A549 (cell line): ENCODE measurements at regions not wholly inside any gene's neighbourhood (a gene's known extent, or its start where the extent isn't known, plus 50 kb on each side); places are given as distances from the start of the nearest gene placed in this dataset.

ENCODE experiments used
- ATAC-seq, 2 experiments: fragments of 200-7000 bp in 1 of 2; fragments of >200 bp in 1 of 2; cut with Nextera tagmentation in 1 of 2; cut with Tn5 transposase in 1 of 2; 3 replicates each; pipeline versions ENCODE4 v1.8.0 to v1.9.1; 2018 to 2020; ENCODE audit warnings: mild to moderate bottlenecking in 1 of 2, moderate library complexity in 1 of 2
- CTCF ChIA-PET: fragments of 300-600 bp; sonication (Branson Sonifier 250); formaldehyde crosslinking; extraction: SDS; loops from one replicate; lab custom pipeline; 2021; ENCODE audit warnings: antibody characterized with exemption, inconsistent platforms; lab: Yijun Ruan, JAX
- POLR2A ChIA-PET: fragments of 350-600 bp; formaldehyde crosslinking; extraction: SDS; loops from one replicate; lab custom pipeline; 2021; ENCODE audit warnings: antibody characterized with exemption, inconsistent platforms; lab: Yijun Ruan, JAX
- DNase-seq, 2 experiments: peaks; one replicate each; pipeline versions ENCODE4 v3.0.0 to v3.0.0-alpha.2; 2011 to 2016; ENCODE audit warnings: low read depth in 1 of 2, low spot score in 1 of 2
- FAIRE-seq: peaks from 2 replicates; lab custom pipeline; 2011; peaks lifted over from hg19 to GRCh38; lab: Jason Lieb, UNC
- H3K27ac ChIP-seq, 2 experiments: fragments of >200 bp; sonication (Bioruptor Twin); formaldehyde crosslinking; 3 replicates each; pipeline ENCODE4 v1.5.1; 2016 to 2017
- H3K4me1 ChIP-seq: fragments of >200 bp; sonication (Bioruptor Twin); formaldehyde crosslinking; 3 replicates; pipeline ENCODE4 v1.6.1; 2016
- H3K4me2 ChIP-seq: fragments of >200 bp; sonication (Bioruptor Twin); formaldehyde crosslinking; 3 replicates; pipeline ENCODE4 v1.6.1; 2016
- H3K4me3 ChIP-seq: fragments of >200 bp; sonication (Bioruptor Twin); formaldehyde crosslinking; 3 replicates; pipeline ENCODE4 v1.5.1; 2016
- H3K9me3 ChIP-seq: fragments of >200 bp; sonication (Bioruptor Twin); formaldehyde crosslinking; 3 replicates; pipeline ENCODE4 v1.6.1; 2016
- CTCF ChIP-seq: fragments of >200 bp; sonication (Bioruptor Twin); formaldehyde crosslinking; IDR thresholded peaks from 3 replicates; pipeline ENCODE4 v1.5.1; 2016
- E2F6 ChIP-seq: IDR thresholded peaks from 2 replicates; pipeline ENCODE4 v1.6.1; 2012; ENCODE audit warnings: low read depth, borderline replicate concordance
- ELK1 ChIP-seq: fragments of 150-350 bp; IDR thresholded peaks from 2 replicates; pipeline ENCODE4 v1.6.1; 2014; ENCODE audit warnings: low read depth, mild to moderate bottlenecking, low read length
- GATA3 ChIP-seq: IDR thresholded peaks from 2 replicates; pipeline ENCODE4 v1.6.1; 2012; ENCODE audit warnings: borderline replicate concordance
- HDAC2 ChIP-seq: fragments of 200-600 bp; sonication (generic); IDR thresholded peaks from 2 replicates; pipeline ENCODE4 v1.6.1; 2016
- JUN ChIP-seq, 2 experiments: fragments of >200 bp; sonication (Bioruptor Twin); formaldehyde crosslinking; IDR thresholded peaks; 2 replicates in 1 of 2; 3 replicates in 1 of 2; pipeline ENCODE4 v1.6.1; 2016 to 2017
- JUNB ChIP-seq: fragments of >200 bp; sonication (Bioruptor Twin); formaldehyde crosslinking; IDR thresholded peaks from 2 replicates; pipeline ENCODE4 v1.6.1; 2016
- MYC ChIP-seq: IDR thresholded peaks from 2 replicates; pipeline ENCODE4 v1.6.1; 2012; ENCODE audit warnings: mild to moderate bottlenecking, inconsistent platforms, low read length, improper control_type of control experiment, borderline replicate concordance
- NFE2L2 ChIP-seq: fragments of 150-350 bp; conservative IDR thresholded peaks from 2 replicates; pipeline ENCODE4 v1.6.1; 2014; ENCODE audit warnings: low read length
- NPAS2 ChIP-seq: fragments of 250-450 bp; sonication (Bioruptor Pico); IDR thresholded peaks from 2 replicates; pipeline ENCODE4 v1.8.0; 2022; ENCODE audit warnings: mild to moderate bottlenecking, moderate library complexity, borderline replicate concordance
- PBX3 ChIP-seq: IDR thresholded peaks from 2 replicates; pipeline ENCODE4 v1.6.1; 2012
- POLR2A ChIP-seq: IDR thresholded peaks from 2 replicates; pipeline ENCODE4 v1.6.1; 2012; ENCODE audit warnings: mild to moderate bottlenecking, low read length
- POLR2AphosphoS2 ChIP-seq: conservative IDR thresholded peaks from 2 replicates; pipeline ENCODE4 v1.6.1; 2012; ENCODE audit warnings: low read length, improper control_type of control experiment, inconsistent platforms
- RNF2 ChIP-seq: fragments of 200-600 bp; sonication (generic); IDR thresholded peaks from 2 replicates; pipeline ENCODE4 v1.6.1; 2016; ENCODE audit warnings: low read depth, mild to moderate bottlenecking, antibody characterized with exemption, moderate library complexity, borderline replicate concordance
- SREBF2 ChIP-seq: fragments of 450-650 bp; IDR thresholded peaks from 2 replicates; pipeline ENCODE4 v1.6.1; 2014; ENCODE audit warnings: mild to moderate bottlenecking, moderate library complexity
- WGBS: methylation state at CpG from one replicate; pipeline ENCODE4 v1.1.6; 2017; ENCODE audit errors: missing lambda C conversion rate; 5-methylcytosine and 5-hydroxymethylcytosine counted together
- TF ChIP-seq, protein P1 (sequence below): fragments of 250-450 bp; sonication (Bioruptor Pico); IDR thresholded peaks from 2 replicates; pipeline ENCODE4 v1.5.0; 2021; ENCODE audit warnings: mild to moderate bottlenecking, moderate library complexity, borderline replicate concordance
- TF ChIP-seq, protein P2 (sequence below): fragments of 250-450 bp; sonication (Bioruptor Pico); IDR thresholded peaks from 2 replicates; pipeline ENCODE4 v1.5.0; 2020; ENCODE audit warnings: low read depth, mild to moderate bottlenecking, moderate library complexity

- ChIA-PET POLR2A (no interaction called here), CTCF (no interaction called here)
- Histone ChIP-seq H3K27ac (no peak overlapping the region), H3K9me3 (no peaks in the 10 kb centered on the region), H3K4me2 (no peak overlapping the region), H3K4me1 (no peaks in the 10 kb centered on the region), H3K4me3 (no peak overlapping the region)
- DNase-seq (no peak), FAIRE-seq (no peak), ATAC-seq (no peak)
- WGBS: 65% methylated on average over 2 of the region's 2 CpGs
- TF ChIP-seq SREBF2: no peak
- TF ChIP-seq PBX3: no peak
- TF ChIP-seq E2F6: no peak
- no peak for TF ChIP-seq MYC
- TF ChIP-seq JUNB: no peak
- no peak for TF ChIP-seq RNF2
- no peak for TF ChIP-seq NPAS2 (CRISPR knock-in tag)
- no peak for TF ChIP-seq GATA3
- no peak for TF ChIP-seq NFE2L2
- TF ChIP-seq POLR2AphosphoS2: no peak
- TF ChIP-seq JUN (IDR thresholded peaks at IDR 0.05): no peak
These were observed 211.4 kb upstream of the ROPN1 start for GRCh38 chr3:124203292-124203691.

DNA sequence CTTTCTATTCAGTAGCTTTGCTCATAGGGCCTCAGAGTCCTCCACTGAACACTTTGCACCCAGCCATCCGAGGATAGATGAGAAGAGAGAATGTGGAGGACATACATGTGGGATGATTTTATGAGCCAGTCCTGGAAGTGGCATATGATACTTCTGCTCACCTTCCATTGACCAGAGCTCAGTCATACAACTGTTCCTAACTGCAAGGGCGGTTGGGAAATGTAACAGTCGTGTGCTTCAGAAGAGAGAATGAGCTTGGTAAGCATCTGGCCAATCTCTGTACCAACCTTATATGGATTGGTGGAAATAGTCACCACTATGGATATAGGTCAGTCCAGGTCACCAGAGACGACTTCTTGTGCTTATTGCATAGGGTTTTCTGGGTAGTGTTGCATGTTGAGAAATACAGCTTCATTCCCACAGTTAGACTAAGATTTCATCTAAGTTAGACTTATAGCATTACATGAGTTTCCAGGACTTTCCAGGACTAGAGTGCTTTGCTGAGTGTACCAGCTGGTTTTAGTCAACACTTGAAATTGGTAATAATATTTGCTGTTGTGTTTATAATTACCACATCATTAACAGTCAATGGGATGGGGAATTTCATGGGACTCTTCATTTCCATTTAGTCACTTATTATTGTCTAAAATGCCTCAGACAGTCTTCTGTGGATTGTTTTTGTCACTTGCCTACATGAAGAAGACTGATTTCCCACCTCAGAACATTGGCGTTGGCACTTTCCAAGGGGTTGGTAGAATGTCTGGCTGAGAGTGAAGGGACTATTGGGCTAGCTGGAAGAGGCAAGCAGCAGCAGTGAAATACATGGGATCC lies 214.5 kb upstream of the ROPN1 start:
- no peak overlapping the region for H3K4me2 ChIP-seq
- DNase-seq: no peak
- TF ChIP-seq, protein P1, sequence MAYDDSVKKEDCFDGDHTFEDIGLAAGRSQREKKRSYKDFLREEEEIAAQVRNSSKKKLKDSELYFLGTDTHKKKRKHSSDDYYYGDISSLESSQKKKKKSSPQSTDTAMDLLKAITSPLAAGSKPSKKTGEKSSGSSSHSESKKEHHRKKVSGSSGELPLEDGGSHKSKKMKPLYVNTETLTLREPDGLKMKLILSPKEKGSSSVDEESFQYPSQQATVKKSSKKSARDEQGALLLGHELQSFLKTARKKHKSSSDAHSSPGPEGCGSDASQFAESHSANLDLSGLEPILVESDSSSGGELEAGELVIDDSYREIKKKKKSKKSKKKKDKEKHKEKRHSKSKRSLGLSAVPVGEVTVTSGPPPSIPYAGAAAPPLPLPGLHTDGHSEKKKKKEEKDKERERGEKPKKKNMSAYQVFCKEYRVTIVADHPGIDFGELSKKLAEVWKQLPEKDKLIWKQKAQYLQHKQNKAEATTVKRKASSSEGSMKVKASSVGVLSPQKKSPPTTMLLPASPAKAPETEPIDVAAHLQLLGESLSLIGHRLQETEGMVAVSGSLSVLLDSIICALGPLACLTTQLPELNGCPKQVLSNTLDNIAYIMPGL: no peak
- TF ChIP-seq HDAC2 (no peak), ELK1 (no peak), NPAS2 (CRISPR knock-in tag) (no peak), CTCF (no peak), POLR2A (no peak)
- TF ChIP-seq, protein P2, sequence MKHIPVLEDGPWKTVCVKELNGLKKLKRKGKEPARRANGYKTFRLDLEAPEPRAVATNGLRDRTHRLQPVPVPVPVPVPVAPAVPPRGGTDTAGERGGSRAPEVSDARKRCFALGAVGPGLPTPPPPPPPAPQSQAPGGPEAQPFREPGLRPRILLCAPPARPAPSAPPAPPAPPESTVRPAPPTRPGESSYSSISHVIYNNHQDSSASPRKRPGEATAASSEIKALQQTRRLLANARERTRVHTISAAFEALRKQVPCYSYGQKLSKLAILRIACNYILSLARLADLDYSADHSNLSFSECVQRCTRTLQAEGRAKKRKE: no peak
- TF ChIP-seq, all 56 proteins: peak for 0
- WGBS: 4% methylated on average over 5 of the region's 5 CpGs
- H3K9me3 ChIP-seq: no peaks in the 10 kb centered on the region
- no peak overlapping the region for H3K27ac ChIP-seq
- ATAC-seq (no peak), FAIRE-seq (no peak)
- H3K4me3 ChIP-seq: no peak overlapping the region
- ChIA-PET POLR2A (no interaction called here), CTCF (interaction anchor here (0.8 kb wide), 1 partner anchor 75 kb away, joined by 3 read pairs; no protein-coding TSS in a partner anchor)
- no peaks in the 10 kb centered on the region for H3K4me1 ChIP-seq
